Vagina (tissue), 2 donors: ENCODE measurements at regions not wholly inside any gene's neighbourhood (a gene's known extent, or its start where the extent isn't known, plus 50 kb on each side); places are given as distances from the start of the nearest gene placed in this dataset.

Source experiments
- DNase-seq, 2 donors: peaks; one replicate each; pipeline ENCODE4 v3.0.0-alpha.2; 2017; ENCODE audit errors: extremely low spot score in 2 of 2
- H3K27ac ChIP-seq: fragments of 200-600 bp; sonication (generic); one replicate; pipeline ENCODE4 v1.5.1; 2019
- H3K27me3 ChIP-seq: fragments of 200-600 bp; sonication (generic); one replicate; pipeline ENCODE4 v1.5.1; 2019
- H3K36me3 ChIP-seq, 2 donors: fragments of 200-600 bp; sonication (generic); one replicate each; pipeline ENCODE4 v1.5.1; 2017 to 2019
- H3K4me1 ChIP-seq: fragments of 200-600 bp; sonication (generic); one replicate; pipeline ENCODE4 v1.5.1; 2019
- H3K4me3 ChIP-seq, 2 donors: fragments of 200-600 bp; sonication (generic); 1 replicate in 1 of 2; 2 replicates in 1 of 2; pipeline ENCODE4 v1.5.1; 2016 to 2019
- H3K9me3 ChIP-seq: fragments of 200-600 bp; sonication (generic); one replicate; pipeline ENCODE4 v1.5.1; 2019
- POLR2A ChIP-seq, 2 donors: fragments of 450-650 bp; IDR thresholded peaks; one replicate each; pipeline ENCODE4 v1.6.1; 2017; ENCODE audit warnings: antibody characterized with exemption in 2 of 2, mild to moderate bottlenecking in 2 of 2, moderate library complexity in 2 of 2
- POLR2AphosphoS5 ChIP-seq, 2 donors: sonication (generic); formaldehyde crosslinking; IDR thresholded peaks; one replicate each; pipeline ENCODE4 v1.9.0; 2017; ENCODE audit warnings: antibody characterized with exemption in 2 of 2, mild to moderate bottlenecking in 2 of 2, low read depth in 1 of 2; ENCODE audit not compliant: insufficient read depth in 1 of 2
- intact Hi-C: fragments of 100-400 bp; cut with DNase I; formaldehyde crosslinking; loops from one replicate; pipeline ENCODE4 v1.15.1; 2023
- TF ChIP-seq, protein P1 (sequence below), 3 experiments: fragments of 450-650 bp in 2 of 3; fragments of 200-600 bp in 1 of 3; sonication (generic) in 1 of 3; IDR thresholded peaks; one replicate each; pipeline ENCODE4 v1.5.1; 2017 to 2019; ENCODE audit warnings: antibody characterized with exemption in 3 of 3, mild to moderate bottlenecking in 2 of 3, moderate library complexity in 2 of 3

DNA sequence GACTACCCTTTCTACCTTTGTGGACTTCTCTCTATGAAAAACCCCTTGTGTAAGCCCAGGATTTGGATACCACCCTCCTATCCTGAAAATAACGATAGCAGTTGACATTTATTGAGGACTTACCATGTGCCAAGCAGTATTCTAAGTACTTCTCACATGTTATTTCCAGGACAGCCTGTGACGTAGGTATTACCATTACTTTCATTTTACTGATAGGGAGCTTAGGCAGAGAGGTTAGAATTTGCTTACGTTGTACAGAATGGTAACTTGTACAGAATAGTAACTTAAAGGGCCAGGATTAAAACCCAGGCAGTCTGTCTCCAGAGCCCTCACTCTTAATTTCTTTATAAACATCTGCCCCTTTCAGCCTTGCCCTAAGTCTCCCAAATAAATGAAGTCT lies 138.3 kb downstream of the NTMT2 start:
- Histone ChIP-seq H3K36me3 (no peaks in the 10 kb centered on the region), H3K27me3 (no peaks in the 10 kb centered on the region), H3K27ac (no peak overlapping the region), H3K4me1 (peaks cover 5% of the 10 kb centered on the region), H3K4me3 (no peak overlapping the region), H3K9me3 (no peaks in the 10 kb centered on the region)
- TF ChIP-seq POLR2AphosphoS5 (IDR thresholded peaks at IDR 0.05; ENCODE audit: insufficient read depth in 1 of 2, low read depth in 1 of 2) (no peak), POLR2A (IDR thresholded peaks at IDR 0.05) (no peak)
- TF ChIP-seq, protein P1, sequence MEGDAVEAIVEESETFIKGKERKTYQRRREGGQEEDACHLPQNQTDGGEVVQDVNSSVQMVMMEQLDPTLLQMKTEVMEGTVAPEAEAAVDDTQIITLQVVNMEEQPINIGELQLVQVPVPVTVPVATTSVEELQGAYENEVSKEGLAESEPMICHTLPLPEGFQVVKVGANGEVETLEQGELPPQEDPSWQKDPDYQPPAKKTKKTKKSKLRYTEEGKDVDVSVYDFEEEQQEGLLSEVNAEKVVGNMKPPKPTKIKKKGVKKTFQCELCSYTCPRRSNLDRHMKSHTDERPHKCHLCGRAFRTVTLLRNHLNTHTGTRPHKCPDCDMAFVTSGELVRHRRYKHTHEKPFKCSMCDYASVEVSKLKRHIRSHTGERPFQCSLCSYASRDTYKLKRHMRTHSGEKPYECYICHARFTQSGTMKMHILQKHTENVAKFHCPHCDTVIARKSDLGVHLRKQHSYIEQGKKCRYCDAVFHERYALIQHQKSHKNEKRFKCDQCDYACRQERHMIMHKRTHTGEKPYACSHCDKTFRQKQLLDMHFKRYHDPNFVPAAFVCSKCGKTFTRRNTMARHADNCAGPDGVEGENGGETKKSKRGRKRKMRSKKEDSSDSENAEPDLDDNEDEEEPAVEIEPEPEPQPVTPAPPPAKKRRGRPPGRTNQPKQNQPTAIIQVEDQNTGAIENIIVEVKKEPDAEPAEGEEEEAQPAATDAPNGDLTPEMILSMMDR (IDR thresholded peaks at IDR 0.05): no peak
- no peak for DNase-seq
- intact Hi-C loops: loop anchor here (5.0 kb wide), 1 partner anchor 372 kb away; no protein-coding TSS in a partner anchor

DNA sequence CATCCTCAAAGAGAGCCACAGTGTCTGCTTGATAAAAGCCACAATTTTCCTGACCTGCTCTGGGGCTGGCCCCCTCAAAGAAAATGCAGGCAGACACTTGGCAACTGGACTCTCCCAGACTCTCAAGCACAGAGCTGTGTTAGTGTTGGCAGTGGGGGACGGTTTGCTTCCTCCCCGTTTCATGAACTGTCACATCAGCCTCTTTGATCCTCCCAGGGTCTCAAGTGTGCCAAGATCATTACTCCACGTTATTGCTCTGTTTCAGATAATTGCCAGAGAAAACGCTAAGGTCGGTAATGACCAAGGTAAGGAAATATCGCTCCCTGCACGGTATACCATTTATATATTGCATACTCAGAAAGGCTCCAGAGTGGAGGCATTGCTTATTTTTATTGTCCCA lies 138.8 kb downstream of the NTMT2 start:
- DNase-seq: no peak
- intact Hi-C loops: loop anchor here (5.0 kb wide), 1 partner anchor 372 kb away; no protein-coding TSS in a partner anchor

DNA sequence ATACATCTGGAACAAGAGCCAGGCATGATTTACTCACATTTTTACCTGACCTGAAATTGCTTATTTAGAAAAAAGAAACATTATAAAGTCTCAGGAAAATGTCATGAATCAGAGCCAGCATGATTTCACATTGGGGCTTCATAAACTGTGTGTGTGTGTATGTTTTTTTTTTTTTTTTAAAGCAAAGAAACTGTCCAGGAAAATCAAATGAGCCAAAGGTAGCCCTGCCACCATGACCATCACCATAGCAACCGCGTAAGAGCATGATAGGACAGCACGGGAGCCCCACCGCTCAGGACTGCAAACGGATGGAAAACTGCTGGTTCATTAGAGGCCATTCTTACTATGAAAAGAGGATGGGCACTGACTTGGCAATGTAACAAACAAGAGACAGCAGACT lies 139.2 kb downstream of the NTMT2 start:
- intact Hi-C loops: loop anchor here (5.0 kb wide), 1 partner anchor 373 kb away; no protein-coding TSS in a partner anchor
- Histone ChIP-seq H3K4me1 (peaks cover 5% of the 10 kb centered on the region), H3K27me3 (no peaks in the 10 kb centered on the region), H3K9me3 (no peaks in the 10 kb centered on the region), H3K27ac (no peak overlapping the region), H3K36me3 (no peaks in the 10 kb centered on the region), H3K4me3 (no peak overlapping the region)
- TF ChIP-seq POLR2A (IDR thresholded peaks at IDR 0.05) (no peak), POLR2AphosphoS5 (IDR thresholded peaks at IDR 0.05; ENCODE audit: insufficient read depth in 1 of 2, low read depth in 1 of 2) (no peak)
- TF ChIP-seq, protein P1 (IDR thresholded peaks at IDR 0.05): no peak
- DNase-seq: no peak

More for the DNA sequence above, 138.8 kb downstream of the NTMT2 start:
- no peak overlapping the region for H3K4me3 ChIP-seq
- TF ChIP-seq, protein P1 (IDR thresholded peaks at IDR 0.05): no peak
- TF ChIP-seq POLR2A (IDR thresholded peaks at IDR 0.05): no peak
- TF ChIP-seq POLR2AphosphoS5 (IDR thresholded peaks at IDR 0.05; ENCODE audit: insufficient read depth in 1 of 2, low read depth in 1 of 2): no peak
- H3K9me3 ChIP-seq: no peaks in the 10 kb centered on the region
- peaks cover 5% of the 10 kb centered on the region for H3K4me1 ChIP-seq
- H3K27me3 ChIP-seq: no peaks in the 10 kb centered on the region
- H3K27ac ChIP-seq: no peak overlapping the region
- H3K36me3 ChIP-seq: no peaks in the 10 kb centered on the region

DNA sequence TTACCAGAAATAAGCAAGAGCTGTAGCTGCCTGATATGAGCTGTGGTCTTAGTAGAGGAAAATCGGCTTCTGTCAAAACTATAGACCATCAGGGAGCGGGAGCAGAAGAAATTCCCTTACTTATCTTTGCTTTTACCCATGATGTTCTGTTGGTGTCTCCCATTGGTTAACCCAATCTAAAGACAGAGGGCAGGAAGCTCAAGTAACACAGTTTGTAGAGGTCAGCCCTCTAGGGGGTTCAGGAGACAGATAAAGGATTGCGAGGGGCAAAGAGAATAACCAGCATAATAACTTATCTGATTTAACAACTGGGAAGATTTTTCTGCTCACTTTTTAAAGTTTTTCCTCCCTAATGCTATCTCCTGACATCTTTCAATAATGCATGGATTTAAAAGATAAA lies 142.4 kb downstream of the NTMT2 start:
- intact Hi-C loops: no loop called here
- no peaks in the 10 kb centered on the region for H3K36me3 ChIP-seq
- H3K9me3 ChIP-seq: no peaks in the 10 kb centered on the region
- no peak overlapping the region for H3K27ac ChIP-seq
- no peak overlapping the region for H3K4me3 ChIP-seq
- H3K27me3 ChIP-seq: no peaks in the 10 kb centered on the region
- TF ChIP-seq POLR2AphosphoS5 (IDR thresholded peaks at IDR 0.05; ENCODE audit: insufficient read depth in 1 of 2, low read depth in 1 of 2) (no peak), POLR2A (IDR thresholded peaks at IDR 0.05) (no peak)
- TF ChIP-seq, protein P1 (IDR thresholded peaks at IDR 0.05): no peak
- peaks cover 5% of the 10 kb centered on the region for H3K4me1 ChIP-seq
- no peak for DNase-seq

DNA sequence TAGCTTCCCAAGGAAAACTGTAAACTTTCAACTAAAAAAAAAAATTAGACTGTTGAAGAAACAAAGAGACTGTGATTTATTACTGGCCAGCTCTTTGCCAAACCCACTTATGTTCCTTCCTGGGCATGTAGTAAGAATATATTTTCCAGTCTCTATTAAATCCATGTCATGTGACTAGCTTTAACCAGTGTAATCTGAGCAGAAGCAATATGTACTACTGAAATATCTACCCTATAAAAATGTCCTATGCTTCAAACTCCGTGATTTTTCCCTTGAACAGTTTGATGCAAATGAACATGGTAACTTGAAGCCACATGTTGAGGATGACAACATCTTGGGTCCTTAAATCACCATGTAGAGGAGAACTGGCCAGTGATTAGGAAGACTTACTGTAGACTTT lies 144.5 kb downstream of the NTMT2 start:
- H3K36me3 ChIP-seq: no peaks in the 10 kb centered on the region
- H3K9me3 ChIP-seq: no peaks in the 10 kb centered on the region
- no peak overlapping the region for H3K27ac ChIP-seq
- DNase-seq: no peak
- intact Hi-C loops: no loop called here
- no peaks in the 10 kb centered on the region for H3K4me1 ChIP-seq
- no peaks in the 10 kb centered on the region for H3K27me3 ChIP-seq
- H3K4me3 ChIP-seq: no peak overlapping the region
- TF ChIP-seq, protein P1 (IDR thresholded peaks at IDR 0.05): no peak
- TF ChIP-seq POLR2A (IDR thresholded peaks at IDR 0.05) (no peak), POLR2AphosphoS5 (IDR thresholded peaks at IDR 0.05; ENCODE audit: insufficient read depth in 1 of 2, low read depth in 1 of 2) (no peak)
